ENCODE measurements at regions not wholly inside any gene's neighbourhood (a gene's known extent, or its start where the extent isn't known, plus 50 kb on each side); places are given as distances from the start of the nearest gene placed in this dataset.

- WGBS, 5 donors, result 80 to 89% (median 83%) methylated on average over 13 to 19 of the region's 19 CpGs
- no peaks in the 10 kb centered on the region for H3K4me1 ChIP-seq
- peaks cover 0 to 11% (median 3%) of the 10 kb centered on the region in 4 donors for H3K9me3 ChIP-seq
- H3K27me3 ChIP-seq, result peaks cover 0 to 52% (median 0%) of the 10 kb centered on the region in 3 donors
- TF ChIP-seq CTCF (IDR thresholded peaks at IDR 0.05), result no peak
- DNase-seq, result no peak
- no peaks in the 10 kb centered on the region for H3K36me3 ChIP-seq
- intact Hi-C loops (cut with DNase I; ENCODE audit: low total_unique reads), result no loop called here
- no peak overlapping the region for H3K27ac ChIP-seq
- no peak overlapping the region for H3K4me3 ChIP-seq
These were observed 1520.7 kb downstream of the BRD1 start for GRCh38 chr22:48306785-48307510.

DNA sequence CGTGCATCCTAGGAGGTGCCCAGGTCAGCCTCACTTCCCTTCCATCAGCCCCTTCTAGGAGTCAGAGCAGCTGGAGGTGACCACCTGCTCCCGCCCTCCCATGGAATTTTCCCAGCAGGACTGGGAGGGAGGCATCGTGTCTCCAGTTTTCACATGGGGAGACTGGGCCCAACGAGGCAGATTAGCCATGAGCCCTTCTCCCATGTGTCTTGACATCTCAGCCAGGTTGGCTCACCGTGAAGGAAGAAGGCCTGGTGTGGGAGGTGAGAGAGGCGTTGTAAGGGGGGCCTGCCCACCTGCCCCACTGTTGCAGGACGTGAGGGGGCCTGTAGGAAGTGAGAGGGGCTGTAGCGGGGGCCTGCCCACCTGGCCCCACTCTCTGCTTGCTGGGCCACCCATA lies 1521.4 kb downstream of the BRD1 start:
- no peak for DNase-seq
- H3K27ac ChIP-seq, result no peak overlapping the region
- no peaks in the 10 kb centered on the region for H3K4me1 ChIP-seq
- H3K9me3 ChIP-seq, result peaks cover 0 to 7% (median 0%) of the 10 kb centered on the region in 4 donors
- TF ChIP-seq CTCF (IDR thresholded peaks at IDR 0.05), result no peak
- TF ChIP-seq EP300 (IDR thresholded peaks at IDR 0.05), result no peak
- H3K36me3 ChIP-seq, result no peaks in the 10 kb centered on the region
- no peak overlapping the region for H3K4me3 ChIP-seq
- H3K27me3 ChIP-seq, result peaks cover 0 to 52% (median 0%) of the 10 kb centered on the region in 3 donors
- WGBS, 5 donors, result 71 to 87% (median 77%) methylated on average over 4 to 8 of the region's 8 CpGs
- intact Hi-C loops (cut with DNase I; ENCODE audit: low total_unique reads), result no loop called here

GRCh38 chr22:48305726-48306235 lies 1521.9 kb downstream of the BRD1 start:
- no peak for DNase-seq
- intact Hi-C loops (cut with DNase I; ENCODE audit: low total_unique reads), result no loop called here
- Histone ChIP-seq H3K36me3 (no peaks in the 10 kb centered on the region), H3K4me1 (no peaks in the 10 kb centered on the region), H3K9me3 (peaks cover 0 to 4% (median 0%) of the 10 kb centered on the region in 4 donors), H3K27me3 (peaks cover 0 to 56% (median 0%) of the 10 kb centered on the region in 3 donors), H3K4me3 (no peak overlapping the region), H3K27ac (no peak overlapping the region)
- TF ChIP-seq CTCF (IDR thresholded peaks at IDR 0.05) (no peak), EP300 (IDR thresholded peaks at IDR 0.05) (no peak), POLR2A (IDR thresholded peaks at IDR 0.05) (no peak), POLR2AphosphoS5 (IDR thresholded peaks at IDR 0.05) (no peak)
- 80 to 87% (median 84%) methylated on average over 14 of the region's 14 CpGs for WGBS, 5 donors

GRCh38 chr22:48303369-48303725 lies 1524.3 kb downstream of the BRD1 start:
- TF ChIP-seq CTCF (IDR thresholded peaks at IDR 0.05) (no peak), POLR2A (IDR thresholded peaks at IDR 0.05) (no peak), POLR2AphosphoS5 (IDR thresholded peaks at IDR 0.05) (no peak), EP300 (IDR thresholded peaks at IDR 0.05) (no peak)
- intact Hi-C loops (cut with DNase I; ENCODE audit: low total_unique reads), result no loop called here
- Histone ChIP-seq H3K4me1 (no peaks in the 10 kb centered on the region), H3K4me3 (no peak overlapping the region), H3K27ac (no peak overlapping the region), H3K36me3 (no peaks in the 10 kb centered on the region), H3K9me3 (no peaks in the 10 kb centered on the region), H3K27me3 (peaks cover 0 to 53% (median 0%) of the 10 kb centered on the region in 3 donors)
- DNase-seq, result no peak
- 79 to 86% (median 82%) methylated on average over 5 of the region's 5 CpGs for WGBS, 5 donors
